ENCODE measurements at regions not wholly inside any gene's neighbourhood (a gene's known extent, or its start where the extent isn't known, plus 50 kb on each side); places are given as distances from the start of the nearest gene placed in this dataset.

DNA sequence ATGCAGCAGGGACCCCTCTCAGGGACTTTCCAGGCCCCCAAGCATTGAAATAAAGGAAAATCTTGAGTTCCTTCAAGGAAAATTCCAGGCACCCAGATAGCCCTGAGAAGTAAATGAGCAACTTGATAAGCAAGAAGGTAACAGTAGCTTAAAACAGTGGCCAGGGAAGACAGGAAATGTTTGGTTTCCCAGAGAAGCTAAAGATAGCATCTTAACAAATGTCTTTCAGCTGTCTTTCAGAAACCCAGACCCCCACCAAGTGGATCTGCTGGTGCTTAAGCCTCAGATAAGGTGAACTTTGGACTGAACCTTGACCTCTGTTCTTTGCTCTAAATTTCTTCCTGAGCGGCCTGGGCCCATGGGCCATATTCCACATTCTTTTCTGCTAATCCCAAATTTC, 117.8 kb upstream of the CST7 start:
- TF ChIP-seq, protein P1, sequence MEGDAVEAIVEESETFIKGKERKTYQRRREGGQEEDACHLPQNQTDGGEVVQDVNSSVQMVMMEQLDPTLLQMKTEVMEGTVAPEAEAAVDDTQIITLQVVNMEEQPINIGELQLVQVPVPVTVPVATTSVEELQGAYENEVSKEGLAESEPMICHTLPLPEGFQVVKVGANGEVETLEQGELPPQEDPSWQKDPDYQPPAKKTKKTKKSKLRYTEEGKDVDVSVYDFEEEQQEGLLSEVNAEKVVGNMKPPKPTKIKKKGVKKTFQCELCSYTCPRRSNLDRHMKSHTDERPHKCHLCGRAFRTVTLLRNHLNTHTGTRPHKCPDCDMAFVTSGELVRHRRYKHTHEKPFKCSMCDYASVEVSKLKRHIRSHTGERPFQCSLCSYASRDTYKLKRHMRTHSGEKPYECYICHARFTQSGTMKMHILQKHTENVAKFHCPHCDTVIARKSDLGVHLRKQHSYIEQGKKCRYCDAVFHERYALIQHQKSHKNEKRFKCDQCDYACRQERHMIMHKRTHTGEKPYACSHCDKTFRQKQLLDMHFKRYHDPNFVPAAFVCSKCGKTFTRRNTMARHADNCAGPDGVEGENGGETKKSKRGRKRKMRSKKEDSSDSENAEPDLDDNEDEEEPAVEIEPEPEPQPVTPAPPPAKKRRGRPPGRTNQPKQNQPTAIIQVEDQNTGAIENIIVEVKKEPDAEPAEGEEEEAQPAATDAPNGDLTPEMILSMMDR (IDR thresholded peaks at IDR 0.05; ENCODE audit: insufficient read depth, low read depth, low read length, missing control alignments), result no peak
- H3K4me3 ChIP-seq (ENCODE audit: low read length), result no peak overlapping the region
- DNase-seq (ENCODE audit: low read depth), result no peak

- DNase-seq (ENCODE audit: low read depth), result no peak
- no peak overlapping the region for H3K4me3 ChIP-seq (ENCODE audit: low read length)
- TF ChIP-seq, protein P1 (IDR thresholded peaks at IDR 0.05; ENCODE audit: insufficient read depth, low read depth, low read length, missing control alignments), result no peak
These were observed 116.6 kb upstream of the CST7 start for GRCh38 chr20:24832518-24832917.

DNA sequence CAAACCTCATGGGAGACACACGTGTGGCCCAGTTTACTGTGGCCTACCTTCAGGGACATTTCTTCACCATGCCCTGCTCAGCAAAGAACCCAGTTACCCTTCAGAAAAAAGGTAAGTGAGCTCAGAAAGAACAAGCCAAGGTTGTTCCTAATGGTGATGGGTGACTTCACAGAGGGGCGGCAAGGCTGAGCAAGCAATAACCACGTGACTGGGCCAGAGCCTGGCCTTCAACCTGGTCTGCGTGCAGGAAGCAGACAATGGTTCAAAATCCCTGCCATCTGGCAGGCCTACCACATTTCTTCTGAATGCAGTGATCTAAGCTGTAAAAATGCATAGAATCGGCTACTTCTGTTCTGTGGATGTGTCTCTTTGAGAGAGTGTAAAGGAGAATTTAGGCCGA, 115.5 kb upstream of the CST7 start:
- TF ChIP-seq, protein P1 (IDR thresholded peaks at IDR 0.05; ENCODE audit: insufficient read depth, low read depth, low read length, missing control alignments), result no peak
- DNase-seq (ENCODE audit: low read depth), result no peak
- no peak overlapping the region for H3K4me3 ChIP-seq (ENCODE audit: low read length)

GRCh38 chr20:24834310-24834709, 114.8 kb upstream of the CST7 start:
- TF ChIP-seq, protein P1 (IDR thresholded peaks at IDR 0.05; ENCODE audit: insufficient read depth, low read depth, low read length, missing control alignments), result no peak
- DNase-seq (ENCODE audit: low read depth), result no peak
- no peak overlapping the region for H3K4me3 ChIP-seq (ENCODE audit: low read length)

DNA sequence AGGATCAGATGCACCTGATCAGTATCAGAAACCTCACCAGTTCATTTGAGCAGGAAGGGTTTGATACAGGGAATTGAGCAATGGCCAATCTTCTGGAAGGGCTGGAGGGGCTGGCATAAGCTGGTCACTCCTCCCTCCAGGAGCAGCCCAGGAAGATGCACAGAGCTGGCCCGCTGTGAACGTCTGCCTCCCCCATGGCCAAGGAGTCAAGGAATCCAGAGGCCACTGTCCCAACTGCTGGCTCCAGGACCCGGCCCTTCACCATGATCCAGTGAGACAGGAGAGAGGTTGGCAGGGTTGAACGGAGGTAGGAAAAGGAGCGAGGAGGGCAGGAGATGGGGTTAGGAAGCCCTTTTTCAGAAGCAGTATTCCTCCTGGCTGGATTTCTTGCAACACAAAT, 113.9 kb upstream of the CST7 start:
- TF ChIP-seq, protein P1 (IDR thresholded peaks at IDR 0.05; ENCODE audit: insufficient read depth, low read depth, low read length, missing control alignments), result no peak
- DNase-seq (ENCODE audit: low read depth), result no peak
- H3K4me3 ChIP-seq (ENCODE audit: low read length), result no peak overlapping the region

- H3K4me3 ChIP-seq (ENCODE audit: low read length), result no peak overlapping the region
- DNase-seq (ENCODE audit: low read depth), result no peak
- TF ChIP-seq, protein P1 (IDR thresholded peaks at IDR 0.05; ENCODE audit: insufficient read depth, low read depth, low read length, missing control alignments), result no peak
These were observed 113.0 kb upstream of the CST7 start for GRCh38 chr20:24836041-24836533.

DNA sequence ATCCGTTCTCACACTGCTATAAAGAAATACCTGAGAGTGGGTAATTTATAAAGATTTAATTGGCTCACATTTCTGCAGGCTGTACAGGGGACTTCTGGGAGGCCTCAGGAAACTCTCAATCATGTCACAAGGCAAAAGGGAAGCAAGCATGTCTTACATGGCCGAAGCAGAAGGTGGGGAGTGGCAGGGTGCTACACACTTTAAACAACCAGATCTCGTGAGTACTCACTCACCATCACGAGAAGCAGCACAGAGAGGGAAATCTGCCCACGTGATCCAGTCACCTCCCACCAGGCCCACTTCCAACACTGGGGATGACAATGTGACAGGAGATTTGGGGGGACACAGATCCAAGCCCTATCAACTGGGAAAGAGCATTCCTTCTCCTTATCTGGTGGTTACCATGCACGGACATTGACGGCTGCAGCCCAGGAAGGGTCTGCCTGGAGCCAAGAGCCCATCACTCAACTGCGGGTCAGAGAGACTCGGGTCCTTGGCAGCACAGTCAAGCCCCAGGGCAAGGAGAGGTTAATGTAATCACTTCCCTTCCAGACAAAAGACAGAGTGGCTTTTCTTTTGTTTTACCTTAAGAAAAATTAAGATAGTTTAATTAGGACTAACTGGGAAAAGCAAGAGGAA, 112.3 kb upstream of the CST7 start:
- no peak overlapping the region for H3K4me3 ChIP-seq (ENCODE audit: low read length)
- TF ChIP-seq, protein P1 (IDR thresholded peaks at IDR 0.05; ENCODE audit: insufficient read depth, low read depth, low read length, missing control alignments), result no peak
- no peak for DNase-seq (ENCODE audit: low read depth)

Data from epithelial cell of esophagus (primary cell).